ENCODE measurements at regions not wholly inside any gene's neighbourhood (a gene's known extent, or its start where the extent isn't known, plus 50 kb on each side); places are given as distances from the start of the nearest gene placed in this dataset.

DNA sequence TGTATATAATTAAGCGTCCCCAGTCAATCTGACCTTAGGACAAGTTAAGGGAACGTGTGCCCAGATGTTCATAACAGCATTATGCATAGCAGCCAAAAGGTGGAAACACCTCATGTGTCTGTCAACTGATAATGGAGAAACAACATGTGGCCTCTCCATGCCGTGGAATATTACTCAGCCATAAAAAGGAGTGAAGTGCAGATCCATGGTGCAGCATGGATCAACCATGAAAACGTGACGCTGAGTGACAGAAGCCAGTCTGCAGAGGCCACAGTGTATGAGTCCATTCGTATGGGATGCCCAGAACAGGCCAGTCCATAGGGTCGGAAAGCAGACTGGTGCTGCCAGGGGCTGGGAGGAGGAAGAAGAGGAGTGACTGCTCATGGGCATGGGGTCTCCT, 161.0 kb upstream of the CIBAR2 start:
- no peak overlapping the region for H2AFZ ChIP-seq (ENCODE audit: low read length)
- H3K4me3 ChIP-seq (ENCODE audit: low read length, poor library complexity, severe bottlenecking), result no peak overlapping the region
- TF ChIP-seq, protein P1, sequence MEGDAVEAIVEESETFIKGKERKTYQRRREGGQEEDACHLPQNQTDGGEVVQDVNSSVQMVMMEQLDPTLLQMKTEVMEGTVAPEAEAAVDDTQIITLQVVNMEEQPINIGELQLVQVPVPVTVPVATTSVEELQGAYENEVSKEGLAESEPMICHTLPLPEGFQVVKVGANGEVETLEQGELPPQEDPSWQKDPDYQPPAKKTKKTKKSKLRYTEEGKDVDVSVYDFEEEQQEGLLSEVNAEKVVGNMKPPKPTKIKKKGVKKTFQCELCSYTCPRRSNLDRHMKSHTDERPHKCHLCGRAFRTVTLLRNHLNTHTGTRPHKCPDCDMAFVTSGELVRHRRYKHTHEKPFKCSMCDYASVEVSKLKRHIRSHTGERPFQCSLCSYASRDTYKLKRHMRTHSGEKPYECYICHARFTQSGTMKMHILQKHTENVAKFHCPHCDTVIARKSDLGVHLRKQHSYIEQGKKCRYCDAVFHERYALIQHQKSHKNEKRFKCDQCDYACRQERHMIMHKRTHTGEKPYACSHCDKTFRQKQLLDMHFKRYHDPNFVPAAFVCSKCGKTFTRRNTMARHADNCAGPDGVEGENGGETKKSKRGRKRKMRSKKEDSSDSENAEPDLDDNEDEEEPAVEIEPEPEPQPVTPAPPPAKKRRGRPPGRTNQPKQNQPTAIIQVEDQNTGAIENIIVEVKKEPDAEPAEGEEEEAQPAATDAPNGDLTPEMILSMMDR (conservative IDR thresholded peaks at IDR 0.05; ENCODE audit: low read length), result no peak
- no peak for TF ChIP-seq EZH2phosphoT487 (IDR thresholded peaks at IDR 0.05; ENCODE audit: borderline replicate concordance)
- no peaks in the 10 kb centered on the region for H3K36me3 ChIP-seq (ENCODE audit: insufficient read depth, low read length)
- H3K79me2 ChIP-seq (ENCODE audit: insufficient read depth, low read length), result no peaks in the 10 kb centered on the region
- H3K4me2 ChIP-seq (ENCODE audit: low read depth, low read length, poor library complexity, severe bottlenecking), result no peak overlapping the region
- H3F3A ChIP-seq (ENCODE audit: low read depth), result no peaks in the 10 kb centered on the region
- no peaks in the 10 kb centered on the region for H4K20me1 ChIP-seq (ENCODE audit: insufficient read depth, low read length, poor library complexity, severe bottlenecking)
- no peak overlapping the region for H3K9ac ChIP-seq (ENCODE audit: low read depth, low read length, poor library complexity, severe bottlenecking)
- H3K27me3 ChIP-seq (ENCODE audit: insufficient read depth, low read length, poor library complexity, severe bottlenecking), result no peaks in the 10 kb centered on the region
- H3K9me3 ChIP-seq (ENCODE audit: insufficient read depth, low read depth, low read length), result no peaks in the 10 kb centered on the region
- no peaks in the 10 kb centered on the region for H3K4me1 ChIP-seq (ENCODE audit: insufficient read depth, low read length, poor library complexity, severe bottlenecking)
- H3K9me2 ChIP-seq (replicated peaks; ENCODE audit: low read depth, low read length), result no peaks in the 10 kb centered on the region

DNA sequence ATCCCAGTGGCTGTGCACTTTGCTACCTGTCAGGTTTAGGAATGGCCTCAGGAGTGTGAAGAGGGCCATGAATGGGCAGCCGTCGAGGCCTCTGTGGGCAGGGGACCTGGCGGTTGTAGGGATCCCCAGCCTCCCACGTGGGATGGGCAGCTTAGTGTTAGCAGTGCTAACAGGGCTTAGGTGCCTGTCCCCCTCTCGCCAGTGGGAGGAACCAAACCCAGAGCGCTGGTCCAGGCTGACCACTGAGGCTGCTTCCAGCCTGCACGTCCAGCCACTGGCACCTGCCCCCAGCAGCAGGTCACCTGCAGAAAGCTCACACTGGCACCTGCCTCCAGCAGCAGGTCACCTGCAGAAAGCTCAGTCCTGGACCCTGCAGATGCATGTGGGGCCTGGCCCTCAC, 162.2 kb upstream of the CIBAR2 start:
- TF ChIP-seq, protein P1 (conservative IDR thresholded peaks at IDR 0.05; ENCODE audit: low read length), result no peak

DNA sequence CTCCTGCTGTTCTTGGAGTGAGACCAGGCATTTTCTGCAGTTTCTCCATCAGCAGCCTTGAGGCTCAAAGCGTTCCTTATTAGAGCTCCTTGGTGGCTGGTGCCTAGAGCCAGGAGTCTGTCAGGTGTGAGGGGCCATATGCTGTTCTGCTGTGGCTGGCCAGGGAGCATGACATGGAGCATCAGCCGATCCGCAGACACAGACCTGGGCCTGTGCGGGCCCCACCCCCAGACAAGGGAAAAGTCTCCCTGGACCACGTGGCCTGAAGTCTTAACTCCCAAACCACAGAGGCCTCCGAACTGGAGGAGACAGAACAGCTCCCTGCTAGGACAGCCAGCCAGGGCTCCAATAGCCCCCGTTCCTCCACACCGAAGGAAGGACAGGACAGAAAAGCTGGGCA, 162.7 kb upstream of the CIBAR2 start:
- Histone ChIP-seq H3K9ac (ENCODE audit: low read depth, low read length, poor library complexity, severe bottlenecking) (no peak overlapping the region), H3K27me3 (ENCODE audit: insufficient read depth, low read length, poor library complexity, severe bottlenecking) (no peaks in the 10 kb centered on the region), H3K4me2 (ENCODE audit: low read depth, low read length, poor library complexity, severe bottlenecking) (no peak overlapping the region), H2AFZ (ENCODE audit: low read length) (no peak overlapping the region), H3K4me3 (ENCODE audit: low read length, poor library complexity, severe bottlenecking) (no peak overlapping the region), H3K36me3 (ENCODE audit: insufficient read depth, low read length) (no peaks in the 10 kb centered on the region), H4K20me1 (ENCODE audit: insufficient read depth, low read length, poor library complexity, severe bottlenecking) (no peaks in the 10 kb centered on the region), H3F3A (ENCODE audit: low read depth) (no peaks in the 10 kb centered on the region), H3K9me2 (replicated peaks; ENCODE audit: low read depth, low read length) (no peaks in the 10 kb centered on the region), H3K4me1 (ENCODE audit: insufficient read depth, low read length, poor library complexity, severe bottlenecking) (no peaks in the 10 kb centered on the region), H3K9me3 (ENCODE audit: insufficient read depth, low read depth, low read length) (no peaks in the 10 kb centered on the region), H3K79me2 (ENCODE audit: insufficient read depth, low read length) (no peaks in the 10 kb centered on the region)
- TF ChIP-seq EZH2phosphoT487 (IDR thresholded peaks at IDR 0.05; ENCODE audit: borderline replicate concordance), result no peak
- TF ChIP-seq, protein P1 (conservative IDR thresholded peaks at IDR 0.05; ENCODE audit: low read length), result no peak

More for the DNA sequence above, 162.2 kb upstream of the CIBAR2 start:
- no peak overlapping the region for H3K9ac ChIP-seq (ENCODE audit: low read depth, low read length, poor library complexity, severe bottlenecking)
- no peaks in the 10 kb centered on the region for H3K27me3 ChIP-seq (ENCODE audit: insufficient read depth, low read length, poor library complexity, severe bottlenecking)
- H2AFZ ChIP-seq (ENCODE audit: low read length), result no peak overlapping the region
- no peak overlapping the region for H3K4me2 ChIP-seq (ENCODE audit: low read depth, low read length, poor library complexity, severe bottlenecking)
- H3K79me2 ChIP-seq (ENCODE audit: insufficient read depth, low read length), result no peaks in the 10 kb centered on the region
- H3K9me2 ChIP-seq (replicated peaks; ENCODE audit: low read depth, low read length), result no peaks in the 10 kb centered on the region
- no peaks in the 10 kb centered on the region for H3F3A ChIP-seq (ENCODE audit: low read depth)
- no peaks in the 10 kb centered on the region for H3K36me3 ChIP-seq (ENCODE audit: insufficient read depth, low read length)
- no peaks in the 10 kb centered on the region for H4K20me1 ChIP-seq (ENCODE audit: insufficient read depth, low read length, poor library complexity, severe bottlenecking)
- H3K4me3 ChIP-seq (ENCODE audit: low read length, poor library complexity, severe bottlenecking), result no peak overlapping the region
- H3K9me3 ChIP-seq (ENCODE audit: insufficient read depth, low read depth, low read length), result no peaks in the 10 kb centered on the region
- H3K4me1 ChIP-seq (ENCODE audit: insufficient read depth, low read length, poor library complexity, severe bottlenecking), result no peaks in the 10 kb centered on the region

Measured in Loucy (cell line).